ENCODE measurements at regions not wholly inside any gene's neighbourhood (a gene's known extent, or its start where the extent isn't known, plus 50 kb on each side); places are given as distances from the start of the nearest gene placed in this dataset.

DNA sequence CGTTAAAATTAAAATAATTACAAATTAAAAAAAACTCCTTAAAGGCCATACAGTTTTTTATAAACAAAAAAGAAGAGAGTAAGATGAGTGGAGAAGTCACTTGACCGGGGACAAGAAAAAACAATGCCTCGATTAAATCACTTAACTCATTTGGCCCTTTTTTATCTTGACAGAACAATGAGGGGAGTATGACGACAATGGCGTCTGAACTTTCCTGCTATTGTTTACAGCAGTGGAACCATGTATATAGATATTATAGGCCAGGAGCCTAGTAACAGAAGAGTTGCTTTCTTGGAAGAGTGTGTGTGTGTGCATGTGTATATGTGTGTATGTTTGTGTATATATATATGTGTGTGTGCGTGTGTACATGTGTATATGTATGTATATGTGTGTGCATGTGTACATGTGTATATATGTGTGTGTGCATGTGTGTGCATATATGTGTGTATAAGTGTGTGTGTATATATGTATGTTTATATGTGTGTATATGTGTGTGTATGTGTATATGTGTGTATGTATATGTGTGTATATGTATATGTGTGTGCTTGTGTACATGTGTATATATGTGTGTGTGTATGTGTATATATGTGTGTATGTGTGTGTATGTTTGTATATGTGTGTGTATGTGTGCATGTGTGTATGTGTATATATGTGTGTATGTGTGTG, 153.4 kb upstream of the FAT1 start:
- TF ChIP-seq CTCF (IDR thresholded peaks at IDR 0.05; ENCODE audit: insufficient read depth, low read depth, low read length, missing control alignments) = no peak
- DNase-seq (ENCODE audit: low read depth) = no peak
- no peak overlapping the region for H3K4me3 ChIP-seq (ENCODE audit: low read length)

GRCh38 chr4:186878203-186878776, 154.6 kb upstream of the FAT1 start:
- no peak overlapping the region for H3K4me3 ChIP-seq (ENCODE audit: low read length)
- no peak for DNase-seq (ENCODE audit: low read depth)
- no peak for TF ChIP-seq CTCF (IDR thresholded peaks at IDR 0.05; ENCODE audit: insufficient read depth, low read depth, low read length, missing control alignments)

DNA sequence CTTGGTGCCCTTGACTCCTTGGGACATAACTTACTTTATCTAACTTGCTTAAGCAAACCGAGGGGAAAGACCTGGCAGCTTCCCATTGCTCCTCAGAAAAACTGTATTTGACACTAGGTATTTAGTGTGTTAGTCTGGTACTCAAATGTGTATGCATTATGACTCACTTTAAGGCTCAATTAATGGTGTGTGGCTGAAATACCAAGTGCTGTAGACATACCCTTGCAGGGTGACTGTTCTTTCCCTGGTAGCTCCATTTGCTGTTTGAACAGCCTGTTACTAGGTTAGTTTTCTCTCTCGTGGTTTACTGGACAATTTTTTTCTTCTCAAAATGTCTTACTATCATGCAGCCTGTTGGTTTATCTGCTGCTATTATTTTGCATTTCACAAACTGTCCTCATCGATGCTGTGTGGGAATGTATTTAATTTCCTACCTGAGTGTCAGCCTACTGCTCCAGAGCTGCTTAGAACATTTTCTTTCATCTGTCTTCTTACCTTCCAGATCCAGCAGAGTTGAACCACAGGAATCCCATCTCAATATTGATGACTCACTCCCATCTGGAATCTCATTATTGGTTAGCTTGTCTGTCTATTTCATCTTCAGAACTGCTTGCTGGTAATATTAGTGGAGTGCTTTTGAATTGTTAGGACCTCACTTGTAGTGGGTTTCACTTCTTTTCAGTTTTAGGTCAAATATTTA, 158.0 kb upstream of the FAT1 start:
- peak; percentile 77 for DNase-seq (ENCODE audit: low read depth)
- H3K4me3 ChIP-seq (ENCODE audit: low read length) = no peak overlapping the region
- no peak for TF ChIP-seq CTCF (IDR thresholded peaks at IDR 0.05; ENCODE audit: insufficient read depth, low read depth, low read length, missing control alignments)

DNA sequence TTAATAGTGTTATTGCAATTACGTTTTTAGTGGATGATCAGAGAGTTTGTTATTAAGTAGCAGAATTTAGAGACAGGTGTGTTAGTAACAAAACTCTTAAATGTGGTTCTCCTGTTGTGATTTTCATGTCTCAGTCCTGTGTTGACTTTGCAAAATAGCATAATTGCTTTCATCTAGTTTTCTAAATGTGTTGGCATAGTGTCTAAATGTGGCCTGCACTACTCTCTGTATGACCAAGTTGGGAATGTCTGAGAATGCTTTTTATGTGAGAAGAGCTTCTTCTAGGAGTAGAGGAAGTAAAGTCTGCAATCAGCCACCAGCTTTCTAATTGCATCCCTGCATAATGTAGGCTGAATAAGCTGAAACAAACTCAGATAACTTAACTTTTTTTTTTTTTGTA, 158.6 kb upstream of the FAT1 start:
- DNase-seq (ENCODE audit: low read depth) = no peak
- TF ChIP-seq CTCF (IDR thresholded peaks at IDR 0.05; ENCODE audit: insufficient read depth, low read depth, low read length, missing control alignments) = no peak
- H3K4me3 ChIP-seq (ENCODE audit: low read length) = no peak overlapping the region

GRCh38 chr4:186885289-186885688, 161.6 kb upstream of the FAT1 start:
- DNase-seq (ENCODE audit: low read depth) = no peak
- peak; percentile 4 for TF ChIP-seq CTCF (IDR thresholded peaks at IDR 0.05; ENCODE audit: insufficient read depth, low read depth, low read length, missing control alignments)
- no peak overlapping the region for H3K4me3 ChIP-seq (ENCODE audit: low read length)

DNA sequence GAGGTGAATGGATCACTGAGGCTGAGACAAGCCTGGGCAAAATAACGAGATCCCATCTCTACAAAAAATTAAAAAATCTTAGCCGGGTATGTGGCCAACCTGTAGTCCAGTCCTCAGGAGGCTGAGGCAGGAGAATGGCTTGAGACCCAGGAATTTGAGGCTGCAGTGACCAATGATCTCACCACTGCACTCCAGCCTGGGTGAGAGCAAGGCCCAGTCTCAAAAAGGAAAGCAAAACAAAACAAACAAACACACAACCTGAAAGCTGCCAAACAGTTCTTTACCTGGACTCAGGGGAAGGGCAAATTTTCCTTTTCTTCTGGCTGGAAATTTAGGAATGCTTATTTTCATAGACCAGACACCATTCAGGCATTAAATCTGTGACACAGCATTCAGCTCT, 163.1 kb upstream of the FAT1 start:
- no peak overlapping the region for H3K4me3 ChIP-seq (ENCODE audit: low read length)
- DNase-seq (ENCODE audit: low read depth) = no peak
- no peak for TF ChIP-seq CTCF (IDR thresholded peaks at IDR 0.05; ENCODE audit: insufficient read depth, low read depth, low read length, missing control alignments)
